ENCODE measurements at regions not wholly inside any gene's neighbourhood (a gene's known extent, or its start where the extent isn't known, plus 50 kb on each side); places are given as distances from the start of the nearest gene placed in this dataset.

DNA sequence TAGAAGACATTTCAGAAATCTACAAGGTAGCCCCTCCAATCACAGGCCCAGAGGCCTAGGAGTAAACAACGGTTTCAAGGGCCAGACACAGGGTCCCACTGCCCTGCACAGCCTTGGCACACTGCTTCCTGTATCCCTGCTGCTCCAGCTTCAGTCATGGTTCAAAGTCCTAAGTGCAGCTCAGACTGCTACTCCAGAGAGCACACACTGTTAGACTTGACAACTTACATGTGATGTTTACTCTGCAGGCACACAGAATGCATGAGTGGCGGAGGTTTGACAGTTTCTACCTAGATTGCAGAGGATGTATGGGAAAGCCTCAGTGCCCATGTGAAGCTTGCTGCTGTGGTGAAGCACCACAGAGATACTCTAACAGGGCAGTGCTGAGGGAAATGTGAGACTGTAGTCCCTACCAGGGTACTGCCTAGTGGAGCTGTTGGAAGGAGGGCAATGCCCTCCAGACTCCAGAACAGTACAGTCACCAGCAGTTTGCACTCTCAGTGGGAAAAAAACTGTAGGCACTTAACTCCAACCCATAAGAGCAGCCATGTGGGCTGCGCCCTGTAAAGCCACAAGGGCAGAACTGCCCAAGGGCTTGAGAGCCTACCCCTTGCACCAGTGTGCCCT lies 270.0 kb downstream of the ZWINT start:
- TF ChIP-seq, protein P1, sequence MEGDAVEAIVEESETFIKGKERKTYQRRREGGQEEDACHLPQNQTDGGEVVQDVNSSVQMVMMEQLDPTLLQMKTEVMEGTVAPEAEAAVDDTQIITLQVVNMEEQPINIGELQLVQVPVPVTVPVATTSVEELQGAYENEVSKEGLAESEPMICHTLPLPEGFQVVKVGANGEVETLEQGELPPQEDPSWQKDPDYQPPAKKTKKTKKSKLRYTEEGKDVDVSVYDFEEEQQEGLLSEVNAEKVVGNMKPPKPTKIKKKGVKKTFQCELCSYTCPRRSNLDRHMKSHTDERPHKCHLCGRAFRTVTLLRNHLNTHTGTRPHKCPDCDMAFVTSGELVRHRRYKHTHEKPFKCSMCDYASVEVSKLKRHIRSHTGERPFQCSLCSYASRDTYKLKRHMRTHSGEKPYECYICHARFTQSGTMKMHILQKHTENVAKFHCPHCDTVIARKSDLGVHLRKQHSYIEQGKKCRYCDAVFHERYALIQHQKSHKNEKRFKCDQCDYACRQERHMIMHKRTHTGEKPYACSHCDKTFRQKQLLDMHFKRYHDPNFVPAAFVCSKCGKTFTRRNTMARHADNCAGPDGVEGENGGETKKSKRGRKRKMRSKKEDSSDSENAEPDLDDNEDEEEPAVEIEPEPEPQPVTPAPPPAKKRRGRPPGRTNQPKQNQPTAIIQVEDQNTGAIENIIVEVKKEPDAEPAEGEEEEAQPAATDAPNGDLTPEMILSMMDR (IDR thresholded peaks at IDR 0.05; ENCODE audit: insufficient read depth, low read depth, low read length): no peak
- no peak for TF ChIP-seq EZH2 (IDR thresholded peaks at IDR 0.05; ENCODE audit: insufficient read depth, low read length)
- Mint-ChIP-seq H3K4me1 (ENCODE audit: low read depth, unreplicated experiment) (no peaks in the 10 kb centered on the region), H3K36me3 (ENCODE audit: low read depth, unreplicated experiment) (no peaks in the 10 kb centered on the region), H3K9me3 (ENCODE audit: unreplicated experiment) (peaks cover 4% of the 10 kb centered on the region), H3K4me3 (ENCODE audit: unreplicated experiment) (no peak overlapping the region), H3K27ac (ENCODE audit: unreplicated experiment) (no peak overlapping the region), H3K27me3 (ENCODE audit: low read depth, unreplicated experiment) (no peaks in the 10 kb centered on the region)
- H3K79me2 ChIP-seq (ENCODE audit: insufficient read depth, low read length): no peaks in the 10 kb centered on the region
- H3K4me3 ChIP-seq (ENCODE audit: insufficient read depth, low read depth, low read length): no peak overlapping the region
- FAIRE-seq: no peak
- H3K36me3 ChIP-seq (ENCODE audit: insufficient read depth, low read length): no peaks in the 10 kb centered on the region
- no peak for DNase-seq (ENCODE audit: low read depth)
- H3K9ac ChIP-seq (ENCODE audit: low read length): no peak overlapping the region
- H4K20me1 ChIP-seq (ENCODE audit: insufficient read depth, low read length): no peaks in the 10 kb centered on the region
- no peak overlapping the region for H3K27ac ChIP-seq (ENCODE audit: low read depth, low read length)
- no peak overlapping the region for H3K4me2 ChIP-seq (ENCODE audit: low read length)
- H3K4me1 ChIP-seq (ENCODE audit: insufficient read depth, low read length): no peaks in the 10 kb centered on the region
- peaks cover 10% of the 10 kb centered on the region for H3K9me3 ChIP-seq (ENCODE audit: insufficient read depth, low read depth, low read length)
- H2AFZ ChIP-seq (ENCODE audit: low read depth, low read length): no peak overlapping the region
- no peaks in the 10 kb centered on the region for H3K27me3 ChIP-seq (ENCODE audit: insufficient read depth, low read length)

DNA sequence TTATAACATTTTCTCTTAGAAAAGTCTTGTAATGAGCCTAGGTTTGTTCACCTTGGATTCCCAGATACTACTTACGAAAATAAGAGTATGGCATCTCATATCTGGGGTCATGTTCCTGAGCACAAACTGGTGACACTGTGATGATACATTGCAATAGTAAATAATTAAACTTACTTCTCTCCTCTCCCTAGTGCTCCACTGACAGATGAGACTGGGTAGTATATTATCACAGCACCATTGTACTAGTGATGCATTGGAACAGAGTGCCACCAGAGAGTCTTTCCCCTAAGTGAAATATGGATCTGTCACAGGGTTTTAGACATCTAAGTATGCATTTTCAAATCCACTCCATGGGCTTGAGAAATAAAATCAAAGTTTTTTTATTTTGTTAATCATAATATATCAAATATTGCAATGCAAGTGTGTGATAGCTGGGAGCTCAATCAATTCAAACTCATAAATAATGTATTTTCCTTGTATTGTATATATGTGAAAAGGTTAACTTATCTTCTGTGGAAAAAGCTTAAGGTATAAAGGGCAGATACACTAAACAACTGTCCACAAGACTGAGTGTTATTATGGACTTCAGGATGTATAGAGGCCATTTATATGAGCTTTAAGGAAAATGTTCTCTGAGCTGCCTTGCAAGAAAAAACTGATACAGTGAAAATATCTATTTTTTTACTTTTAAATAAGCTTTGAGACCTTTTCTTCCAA lies 275.5 kb downstream of the ZWINT start:
- no peak for FAIRE-seq
- DNase-seq (ENCODE audit: low read depth): no peak
- Mint-ChIP-seq H3K27me3 (ENCODE audit: low read depth, unreplicated experiment) (no peaks in the 10 kb centered on the region), H3K36me3 (ENCODE audit: low read depth, unreplicated experiment) (no peaks in the 10 kb centered on the region), H3K9me3 (ENCODE audit: unreplicated experiment) (peaks cover 3% of the 10 kb centered on the region), H3K4me1 (ENCODE audit: low read depth, unreplicated experiment) (peaks cover 4% of the 10 kb centered on the region), H3K4me3 (ENCODE audit: unreplicated experiment) (no peak overlapping the region), H3K27ac (ENCODE audit: unreplicated experiment) (no peak overlapping the region)
- Histone ChIP-seq H3K4me3 (ENCODE audit: insufficient read depth, low read depth, low read length) (no peak overlapping the region), H3K27ac (ENCODE audit: low read depth, low read length) (no peak overlapping the region), H3K27me3 (ENCODE audit: insufficient read depth, low read length) (no peaks in the 10 kb centered on the region), H3K9me3 (ENCODE audit: insufficient read depth, low read depth, low read length) (no peaks in the 10 kb centered on the region), H3K79me2 (ENCODE audit: insufficient read depth, low read length) (no peaks in the 10 kb centered on the region), H3K36me3 (ENCODE audit: insufficient read depth, low read length) (no peaks in the 10 kb centered on the region), H3K4me2 (ENCODE audit: low read length) (no peak overlapping the region), H4K20me1 (ENCODE audit: insufficient read depth, low read length) (no peaks in the 10 kb centered on the region), H3K4me1 (ENCODE audit: insufficient read depth, low read length) (no peaks in the 10 kb centered on the region), H3K9ac (ENCODE audit: low read length) (no peak overlapping the region), H2AFZ (ENCODE audit: low read depth, low read length) (no peak overlapping the region)
- TF ChIP-seq, protein P1 (IDR thresholded peaks at IDR 0.05; ENCODE audit: insufficient read depth, low read depth, low read length): no peak
- TF ChIP-seq EZH2 (IDR thresholded peaks at IDR 0.05; ENCODE audit: insufficient read depth, low read length): no peak

DNA sequence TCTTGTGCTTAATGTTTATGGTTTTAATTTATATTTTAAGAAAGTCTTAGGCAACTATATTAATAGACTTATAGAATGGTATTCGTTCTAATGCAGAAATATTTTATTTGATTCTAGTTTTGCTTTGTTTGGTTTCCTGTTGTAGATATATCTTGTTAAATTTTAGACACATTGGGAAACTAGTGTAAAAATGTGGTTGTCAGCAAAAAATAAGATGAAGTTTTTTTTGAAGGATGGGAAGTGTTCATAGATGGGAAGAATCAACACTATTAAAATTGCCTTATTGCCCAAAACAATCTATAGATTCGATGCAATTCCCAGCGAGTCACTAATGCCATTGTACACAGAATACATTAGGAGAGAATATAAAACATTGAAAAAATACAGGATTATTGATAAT lies 278.9 kb downstream of the ZWINT start:
- H3K9me3 ChIP-seq (ENCODE audit: insufficient read depth, low read depth, low read length): no peaks in the 10 kb centered on the region
- H3K27me3 ChIP-seq (ENCODE audit: insufficient read depth, low read length): no peaks in the 10 kb centered on the region
- H3K79me2 ChIP-seq (ENCODE audit: insufficient read depth, low read length): no peaks in the 10 kb centered on the region
- no peaks in the 10 kb centered on the region for H4K20me1 ChIP-seq (ENCODE audit: insufficient read depth, low read length)
- Mint-ChIP-seq H3K4me1 (ENCODE audit: low read depth, unreplicated experiment) (peaks cover 4% of the 10 kb centered on the region), H3K27me3 (ENCODE audit: low read depth, unreplicated experiment) (no peaks in the 10 kb centered on the region), H3K36me3 (ENCODE audit: low read depth, unreplicated experiment) (no peaks in the 10 kb centered on the region), H3K9me3 (ENCODE audit: unreplicated experiment) (no peaks in the 10 kb centered on the region), H3K27ac (ENCODE audit: unreplicated experiment) (no peak overlapping the region), H3K4me3 (ENCODE audit: unreplicated experiment) (no peak overlapping the region)
- H2AFZ ChIP-seq (ENCODE audit: low read depth, low read length): no peak overlapping the region
- H3K4me2 ChIP-seq (ENCODE audit: low read length): no peak overlapping the region
- no peaks in the 10 kb centered on the region for H3K36me3 ChIP-seq (ENCODE audit: insufficient read depth, low read length)
- no peak overlapping the region for H3K9ac ChIP-seq (ENCODE audit: low read length)
- no peaks in the 10 kb centered on the region for H3K4me1 ChIP-seq (ENCODE audit: insufficient read depth, low read length)
- DNase-seq (ENCODE audit: low read depth) (no peak), FAIRE-seq (no peak)
- TF ChIP-seq, protein P1 (IDR thresholded peaks at IDR 0.05; ENCODE audit: insufficient read depth, low read depth, low read length): no peak
- no peak for TF ChIP-seq EZH2 (IDR thresholded peaks at IDR 0.05; ENCODE audit: insufficient read depth, low read length)
- no peak overlapping the region for H3K27ac ChIP-seq (ENCODE audit: low read depth, low read length)
- H3K4me3 ChIP-seq (ENCODE audit: insufficient read depth, low read depth, low read length): no peak overlapping the region

Data from astrocyte (in vitro differentiated cells and primary cell).